PC-3 (cell line): ENCODE measurements at regions not wholly inside any gene's neighbourhood (a gene's known extent, or its start where the extent isn't known, plus 50 kb on each side); places are given as distances from the start of the nearest gene placed in this dataset.

Source experiments
- CTCF ChIP-seq: fragments of 300-600 bp; sonication (generic); conservative IDR thresholded peaks from 2 replicates; pipeline ENCODE4 v1.5.1; 2017; ENCODE audit warnings: antibody characterized with exemption, low read depth, mild to moderate bottlenecking, low read length
- EZH2phosphoT487 ChIP-seq: fragments of 300-600 bp; sonication (generic); IDR thresholded peaks from 2 replicates; pipeline ENCODE4 v1.6.1; 2018; ENCODE audit warnings: mild to moderate bottlenecking, antibody characterized with exemption, low read length, borderline replicate concordance

- no peak for TF ChIP-seq CTCF
- TF ChIP-seq EZH2phosphoT487, result no peak
These were observed 127.8 kb upstream of the PAM start for GRCh38 chr5:102627315-102627714.
